HG02884 (cell line): ENCODE measurements at regions not wholly inside any gene's neighbourhood (a gene's known extent, or its start where the extent isn't known, plus 50 kb on each side); places are given as distances from the start of the nearest gene placed in this dataset.
"Not testable (repeated sequence)": the region's sequence is repeated elsewhere in the genome, so short reads cannot be mapped to it uniquely, and the experiment has no call there.

ENCODE experiments used
- ATAC-seq: cut with Tn5 transposase; IDR thresholded peaks from one replicate; pipeline ENCODE4 v1.9.1; 2021; ENCODE audit warnings: mild to moderate bottlenecking, moderate library complexity; ENCODE audit not compliant: unreplicated experiment

- no peak for ATAC-seq
Measured at GRCh38 chr1:224529844-224530243, 86.3 kb upstream of the CNIH3 start.

GRCh38 chr1:224533517-224533916, 82.6 kb upstream of the CNIH3 start:
- no peak for ATAC-seq

- ATAC-seq = no peak
Measured at GRCh38 chr1:224534731-224535130, 81.4 kb upstream of the CNIH3 start.

GRCh38 chr1:224535641-224536040, 80.5 kb upstream of the CNIH3 start:
- no peak for ATAC-seq

- ATAC-seq = no peak
Measured at GRCh38 chr1:224539971-224540370, 76.1 kb upstream of the CNIH3 start.

- no peak for ATAC-seq
Measured at GRCh38 chr1:224540535-224540934, 75.6 kb upstream of the CNIH3 start.

GRCh38 chr1:224541072-224541790, 74.9 kb upstream of the CNIH3 start:
- no peak for ATAC-seq

- no peak for ATAC-seq
Measured at GRCh38 chr1:224541901-224542630, 74.1 kb upstream of the CNIH3 start.

GRCh38 chr1:224542783-224543440, 73.2 kb upstream of the CNIH3 start:
- ATAC-seq = no peak

GRCh38 chr1:224543453-224543852, 72.7 kb upstream of the CNIH3 start:
- no peak for ATAC-seq

- no peak for ATAC-seq
Measured at GRCh38 chr1:224544346-224545110, 71.6 kb upstream of the CNIH3 start.

GRCh38 chr1:224545571-224545970, 70.5 kb upstream of the CNIH3 start:
- no peak for ATAC-seq

GRCh38 chr1:224548676-224549075, 67.4 kb upstream of the CNIH3 start:
- no peak for ATAC-seq

GRCh38 chr1:224551189-224551588, 64.9 kb upstream of the CNIH3 start:
- not testable (repeated sequence) for ATAC-seq

GRCh38 chr1:224554056-224554455, 62.1 kb upstream of the CNIH3 start:
- no peak for ATAC-seq

- no peak for ATAC-seq
Measured at GRCh38 chr1:224554620-224555259, 61.4 kb upstream of the CNIH3 start.

GRCh38 chr1:224558904-224559303, 57.2 kb upstream of the CNIH3 start:
- no peak for ATAC-seq

GRCh38 chr1:224559981-224560728, 56.0 kb upstream of the CNIH3 start:
- no peak for ATAC-seq

GRCh38 chr1:224562881-224563280, 53.2 kb upstream of the CNIH3 start:
- ATAC-seq = not testable (repeated sequence)

GRCh38 chr1:224563666-224564065, 52.5 kb upstream of the CNIH3 start:
- ATAC-seq = no peak
